SU-DHL-6 (cell line): ENCODE measurements at regions not wholly inside any gene's neighbourhood (a gene's known extent, or its start where the extent isn't known, plus 50 kb on each side); places are given as distances from the start of the nearest gene placed in this dataset.

Experiments
- H2AFZ ChIP-seq: fragments of 200-600 bp; sonication (generic); 2 replicates; pipeline ENCODE4 v1.6.1; 2014; ENCODE audit warnings: low read depth, mild to moderate bottlenecking, moderate library complexity, mixed read lengths, antibody characterized with exemption, low read length; ENCODE audit not compliant: severe bottlenecking
- H3F3A ChIP-seq: fragments of 200-600 bp; shearing (Covaris generic); 2 replicates; pipeline ENCODE4 v1.6.0; 2016; ENCODE audit warnings: antibody characterized with exemption, mild to moderate bottlenecking; ENCODE audit not compliant: insufficient read depth
- H3K27ac ChIP-seq: fragments of 200-600 bp; sonication (generic); 2 replicates; pipeline ENCODE4 v1.5.1; 2016; ENCODE audit warnings: low read depth, mild to moderate bottlenecking, low read length, moderate library complexity, mixed read lengths
- H3K27me3 ChIP-seq: fragments of 200-600 bp; sonication (generic), shearing (Covaris generic); 2 replicates; pipeline ENCODE4 v1.6.0; 2014; ENCODE audit warnings: mild to moderate bottlenecking, low read length
- H3K36me3 ChIP-seq: fragments of 200-600 bp; sonication (generic); 2 replicates; pipeline ENCODE4 v1.6.1; 2014; ENCODE audit warnings: mild to moderate bottlenecking, low read length, mixed read lengths
- H3K4me2 ChIP-seq: fragments of 300-600, 200-600 bp; shearing (Covaris generic), sonication (generic); 2 replicates; pipeline ENCODE4 v1.6.0; 2014; ENCODE audit warnings: low read length, low read depth, mild to moderate bottlenecking; ENCODE audit not compliant: poor library complexity, severe bottlenecking
- H3K4me3 ChIP-seq: fragments of 200-600 bp; sonication (generic); 2 replicates; pipeline ENCODE4 v1.5.1; 2014; ENCODE audit warnings: antibody characterized with exemption, low read length, mild to moderate bottlenecking, mixed read lengths; ENCODE audit not compliant: insufficient read depth, poor library complexity, severe bottlenecking
- H3K79me2 ChIP-seq: fragments of 200-600 bp; sonication (generic); 2 replicates; pipeline ENCODE4 v1.6.1; 2014; ENCODE audit warnings: mild to moderate bottlenecking, low read length, moderate library complexity; ENCODE audit not compliant: insufficient read depth
- H3K9ac ChIP-seq: fragments of 200-600 bp; sonication (generic); 2 replicates; pipeline ENCODE4 v1.7.0; 2014; ENCODE audit warnings: mild to moderate bottlenecking, low read length
- H3K9me2 ChIP-seq: fragments of 200-600 bp; sonication (generic); replicated peaks from 2 replicates; pipeline ENCODE4 v1.6.1; 2014; ENCODE audit warnings: low read length; ENCODE audit not compliant: insufficient read depth
- H3K9me3 ChIP-seq: fragments of 200-600 bp; sonication (generic); 2 replicates; pipeline ENCODE4 v1.6.1; 2014; ENCODE audit warnings: low read length, mixed read lengths; ENCODE audit not compliant: insufficient read depth
- H4K20me1 ChIP-seq: fragments of 200-600 bp; sonication (generic); 2 replicates; pipeline ENCODE4 v1.6.1; 2014; ENCODE audit warnings: low read depth, mild to moderate bottlenecking, antibody characterized with exemption, low read length, moderate library complexity, mixed read lengths
- CTCF ChIP-seq: fragments of 200-600 bp; sonication (generic); IDR thresholded peaks from one replicate; pipeline ENCODE4 v1.5.1; 2017; ENCODE audit warnings: antibody characterized with exemption, mild to moderate bottlenecking, low read length, moderate library complexity; ENCODE audit not compliant: insufficient read depth, poor library complexity, severe bottlenecking
- EZH2phosphoT487 ChIP-seq: fragments of 200-600 bp; sonication (generic), shearing (Covaris generic); conservative IDR thresholded peaks from 2 replicates; pipeline ENCODE4 v1.6.1; 2018; ENCODE audit warnings: mild to moderate bottlenecking, antibody characterized with exemption, low read length, moderate library complexity, mixed read lengths

- Histone ChIP-seq H4K20me1 (no peaks in the 10 kb centered on the region), H2AFZ (no peak overlapping the region), H3K36me3 (no peaks in the 10 kb centered on the region), H3K27ac (no peak overlapping the region), H3K9me2 (no peaks in the 10 kb centered on the region), H3F3A (no peaks in the 10 kb centered on the region), H3K9ac (no peak overlapping the region), H3K4me3 (no peak overlapping the region), H3K79me2 (no peaks in the 10 kb centered on the region), H3K9me3 (no peaks in the 10 kb centered on the region), H3K27me3 (no peaks in the 10 kb centered on the region), H3K4me2 (no peak overlapping the region)
- TF ChIP-seq EZH2phosphoT487 (no peak), CTCF (no peak)
Measured at GRCh38 chr12:28868414-28868813, 280.7 kb upstream of the FAR2 start.

- Histone ChIP-seq H3K9ac (no peak overlapping the region), H3K4me2 (no peak overlapping the region), H3K9me2 (no peaks in the 10 kb centered on the region), H4K20me1 (no peaks in the 10 kb centered on the region), H3K9me3 (no peaks in the 10 kb centered on the region), H3K36me3 (no peaks in the 10 kb centered on the region), H3K27ac (no peak overlapping the region), H3K79me2 (no peaks in the 10 kb centered on the region), H2AFZ (no peak overlapping the region), H3F3A (no peaks in the 10 kb centered on the region), H3K4me3 (no peak overlapping the region), H3K27me3 (no peaks in the 10 kb centered on the region)
- TF ChIP-seq EZH2phosphoT487 (no peak), CTCF (no peak)
Measured at GRCh38 chr12:28869197-28869596, 279.9 kb upstream of the FAR2 start.

- Histone ChIP-seq H3K9ac (no peak overlapping the region), H3K27me3 (no peaks in the 10 kb centered on the region), H2AFZ (no peak overlapping the region), H3K4me2 (no peak overlapping the region), H3F3A (no peaks in the 10 kb centered on the region), H3K27ac (no peak overlapping the region), H4K20me1 (no peaks in the 10 kb centered on the region), H3K4me3 (no peak overlapping the region), H3K9me2 (no peaks in the 10 kb centered on the region), H3K36me3 (no peaks in the 10 kb centered on the region), H3K9me3 (no peaks in the 10 kb centered on the region), H3K79me2 (no peaks in the 10 kb centered on the region)
- TF ChIP-seq EZH2phosphoT487 = no peak
- no peak for TF ChIP-seq CTCF
Measured at GRCh38 chr12:28870839-28871440, 278.1 kb upstream of the FAR2 start.
